ENCODE measurements at regions not wholly inside any gene's neighbourhood (a gene's known extent, or its start where the extent isn't known, plus 50 kb on each side); places are given as distances from the start of the nearest gene placed in this dataset.

DNA sequence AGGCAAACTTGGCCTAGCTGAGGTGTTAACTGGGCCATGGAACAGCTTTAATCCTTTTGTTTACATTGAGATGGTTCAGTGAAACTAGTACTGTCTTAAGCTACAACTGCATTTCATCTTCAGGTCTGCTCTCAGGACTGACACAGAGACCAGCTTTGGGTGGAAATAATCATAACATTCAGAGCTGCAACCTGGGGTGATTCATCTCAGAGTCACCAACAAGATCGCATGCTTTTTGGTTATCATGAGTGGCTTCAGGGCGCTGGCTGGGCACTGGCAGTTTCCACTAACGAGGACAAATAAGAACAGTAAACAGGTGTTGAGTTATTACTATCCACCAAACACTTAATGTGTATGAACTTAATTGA is 60.9 kb upstream of the PAX6 start:
- TF ChIP-seq, protein P1, sequence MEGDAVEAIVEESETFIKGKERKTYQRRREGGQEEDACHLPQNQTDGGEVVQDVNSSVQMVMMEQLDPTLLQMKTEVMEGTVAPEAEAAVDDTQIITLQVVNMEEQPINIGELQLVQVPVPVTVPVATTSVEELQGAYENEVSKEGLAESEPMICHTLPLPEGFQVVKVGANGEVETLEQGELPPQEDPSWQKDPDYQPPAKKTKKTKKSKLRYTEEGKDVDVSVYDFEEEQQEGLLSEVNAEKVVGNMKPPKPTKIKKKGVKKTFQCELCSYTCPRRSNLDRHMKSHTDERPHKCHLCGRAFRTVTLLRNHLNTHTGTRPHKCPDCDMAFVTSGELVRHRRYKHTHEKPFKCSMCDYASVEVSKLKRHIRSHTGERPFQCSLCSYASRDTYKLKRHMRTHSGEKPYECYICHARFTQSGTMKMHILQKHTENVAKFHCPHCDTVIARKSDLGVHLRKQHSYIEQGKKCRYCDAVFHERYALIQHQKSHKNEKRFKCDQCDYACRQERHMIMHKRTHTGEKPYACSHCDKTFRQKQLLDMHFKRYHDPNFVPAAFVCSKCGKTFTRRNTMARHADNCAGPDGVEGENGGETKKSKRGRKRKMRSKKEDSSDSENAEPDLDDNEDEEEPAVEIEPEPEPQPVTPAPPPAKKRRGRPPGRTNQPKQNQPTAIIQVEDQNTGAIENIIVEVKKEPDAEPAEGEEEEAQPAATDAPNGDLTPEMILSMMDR (IDR thresholded peaks at IDR 0.05; ENCODE audit: low read depth, low read length) = no peak
- no peak for TF ChIP-seq MYC (IDR thresholded peaks at IDR 0.05; ENCODE audit: low read depth, low read length)

All from NB4 (cell line).